ENCODE measurements at regions not wholly inside any gene's neighbourhood (a gene's known extent, or its start where the extent isn't known, plus 50 kb on each side); places are given as distances from the start of the nearest gene placed in this dataset.

GRCh38 chr20:2220298-2220697, 75.5 kb upstream of the TGM3 start:
- DNase-seq (ENCODE audit: extremely low read depth in 1 of 4, low spot score in 3 of 4) (no peak), FAIRE-seq (no peak), ATAC-seq (no peak)
- H3K4me3 ChIP-seq: no peak overlapping the region
- H3K9ac ChIP-seq (ENCODE audit: insufficient read depth in 1 of 2, low read depth in 2 of 2, low read length in 2 of 2): no peak overlapping the region
- H3K27me3 ChIP-seq (ENCODE audit: control insufficient read depth in 2 of 2, insufficient read depth in 2 of 2, low read length in 2 of 2): peaks cover 3 to 4% of the 10 kb centered on the region in 2 experiments; a peak in 2 of 5 replicates
- H3K79me2 ChIP-seq (ENCODE audit: control insufficient read depth, insufficient read depth, low read length): no peaks in the 10 kb centered on the region
- no peaks in the 10 kb centered on the region for H4K20me1 ChIP-seq (replicated peaks; ENCODE audit: control insufficient read depth, insufficient read depth, low read length)
- no peaks in the 10 kb centered on the region for H3K36me3 ChIP-seq (ENCODE audit: control insufficient read depth, insufficient read depth, low read length)
- WGBS (ENCODE audit: insufficient coverage, low coverage, missing lambda C conversion rate): 0% methylated on average over 2 of the region's 2 CpGs
- POLR2A ChIA-PET: no interaction called here
- TF ChIP-seq ZNF518B (CRISPR knock-in tag; IDR thresholded peaks at IDR 0.05): no peak
- no peak for TF ChIP-seq ERF (CRISPR knock-in tag; IDR thresholded peaks at IDR 0.05)
- no peak for TF ChIP-seq TEAD2 (tag; IDR thresholded peaks at IDR 0.05)
- no peak for TF ChIP-seq RREB1 (CRISPR knock-in tag; IDR thresholded peaks at IDR 0.05)
- no peak for TF ChIP-seq BRCA1 (IDR thresholded peaks at IDR 0.05)
- no peak for TF ChIP-seq BRCA1 (CRISPR knock-in tag; IDR thresholded peaks at IDR 0.05)
- TF ChIP-seq PCBP2 (IDR thresholded peaks at IDR 0.05; ENCODE audit: low read depth, low read length, poor library complexity, severe bottlenecking): no peak
- TF ChIP-seq POLR2G (IDR thresholded peaks at IDR 0.05; ENCODE audit: low read depth, low read length): no peak
- no peak for TF ChIP-seq SPI1 (IDR thresholded peaks at IDR 0.05; ENCODE audit: borderline replicate concordance, low read depth, low read length)
- no peak for TF ChIP-seq RBM14 (IDR thresholded peaks at IDR 0.05; ENCODE audit: borderline replicate concordance, insufficient read depth, low read depth, low read length)
- TF ChIP-seq CBX8 (IDR thresholded peaks at IDR 0.05; ENCODE audit: borderline replicate concordance, extremely low read depth, low read depth, low read length, poor library complexity, severe bottlenecking): no peak
- TF ChIP-seq HNRNPH1 (optimal IDR thresholded peaks at IDR 0.05; ENCODE audit: low read depth, low read length): no peak
- TF ChIP-seq NCOR1 (IDR thresholded peaks at IDR 0.05): no peak
- TF ChIP-seq SMARCE1 (IDR thresholded peaks at IDR 0.05): no peak
- TF ChIP-seq MYNN (IDR thresholded peaks at IDR 0.05): no peak
- no peak for TF ChIP-seq MYNN (CRISPR knock-in tag; IDR thresholded peaks at IDR 0.05)
- H3K27ac ChIP-seq (ENCODE audit: extremely low read depth, low read depth, low read length): no peak overlapping the region
- BruUV-seq (replicated peaks): no TSS peak
- CTCF ChIA-PET (ENCODE audit: low intra/inter-chr PET ratio): no interaction called here
- H2AFZ ChIP-seq (ENCODE audit: low read depth, low read length): no peak overlapping the region
- H3K4me1 ChIP-seq (replicated peaks in 1 of 2; ENCODE audit: control insufficient read depth in 2 of 2, insufficient read depth in 2 of 2, low read length in 2 of 2): no peaks in the 10 kb centered on the region
- intact Hi-C loops (cut with micrococcal nuclease) (no loop called here), in situ Hi-C loops (cut with MboI) (no loop called here)
- no peaks in the 10 kb centered on the region for H3K9me1 ChIP-seq (ENCODE audit: control insufficient read depth, insufficient read depth, low read length)
- H3K4me2 ChIP-seq (ENCODE audit: insufficient read depth, low read length): no peak overlapping the region
- H3K9me3 ChIP-seq (replicated peaks; ENCODE audit: control insufficient read depth, insufficient read depth, low read depth, low read length): no peaks in the 10 kb centered on the region
